Islet of Langerhans (tissue), 1 donor: ENCODE measurements at regions not wholly inside any gene's neighbourhood (a gene's known extent, or its start where the extent isn't known, plus 50 kb on each side); places are given as distances from the start of the nearest gene placed in this dataset.
"Not testable (repeated sequence)": the region's sequence is repeated elsewhere in the genome, so short reads cannot be mapped to it uniquely, and the experiment has no call there.

Experiments used
- FAIRE-seq: peaks from one replicate; lab custom pipeline; 2011; peaks lifted over from hg19 to GRCh38; lab: Jason Lieb, UNC

DNA sequence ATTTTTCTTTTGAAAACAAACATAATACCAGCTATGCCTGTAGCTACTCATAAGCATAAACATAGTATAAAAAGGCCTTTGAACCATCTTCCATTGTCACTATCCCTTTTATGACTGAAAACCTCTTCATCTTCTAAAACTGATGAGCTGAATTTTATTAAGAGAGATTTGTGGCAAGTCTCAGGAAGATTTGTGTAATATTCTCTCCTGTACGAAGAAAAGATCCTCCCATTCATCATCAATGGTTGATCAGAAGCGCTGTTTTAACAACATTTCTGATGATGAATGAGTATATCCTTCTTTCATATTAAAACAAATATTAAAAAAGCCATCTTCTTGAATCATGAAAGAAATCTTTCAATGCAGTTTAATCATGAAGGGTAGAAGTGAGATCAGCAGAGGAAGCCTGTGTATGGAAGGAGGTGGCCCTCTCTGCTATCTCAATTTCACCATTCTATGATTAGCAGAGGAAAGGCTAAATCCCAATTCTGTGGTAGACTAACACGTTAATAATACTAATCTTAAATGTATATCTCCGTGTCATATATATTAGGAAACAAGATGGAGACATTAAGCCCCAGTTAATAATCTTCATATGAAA is 430.2 kb downstream of the FRK start:
- no peak for FAIRE-seq

GRCh38 chr6:115629415-115629814 is 431.3 kb downstream of the FRK start:
- FAIRE-seq, result no peak

- FAIRE-seq, result no peak
Measured at GRCh38 chr6:115618256-115618655, 442.4 kb downstream of the FRK start.

GRCh38 chr6:115617031-115617430 is 443.7 kb downstream of the FRK start:
- FAIRE-seq, result no peak

DNA sequence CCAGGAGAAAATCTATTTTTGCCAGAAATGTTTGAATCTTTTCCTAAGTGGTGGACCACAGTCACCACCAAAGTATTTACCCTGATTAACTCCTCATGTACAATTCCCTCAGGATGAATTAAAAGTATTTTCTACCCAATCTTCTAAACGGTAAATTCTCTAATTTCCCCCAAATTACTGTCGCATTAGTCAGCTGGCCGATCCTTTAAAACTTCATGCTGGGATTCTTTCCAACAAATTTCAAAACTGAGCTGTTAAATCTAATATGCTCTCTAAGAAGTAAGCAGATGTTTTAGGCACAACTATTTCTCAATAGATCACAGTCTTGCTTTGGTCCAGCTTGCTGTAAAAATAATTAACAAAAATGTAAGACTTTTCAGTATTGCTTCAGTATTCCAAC is 447.2 kb downstream of the FRK start:
- FAIRE-seq, result no peak

DNA sequence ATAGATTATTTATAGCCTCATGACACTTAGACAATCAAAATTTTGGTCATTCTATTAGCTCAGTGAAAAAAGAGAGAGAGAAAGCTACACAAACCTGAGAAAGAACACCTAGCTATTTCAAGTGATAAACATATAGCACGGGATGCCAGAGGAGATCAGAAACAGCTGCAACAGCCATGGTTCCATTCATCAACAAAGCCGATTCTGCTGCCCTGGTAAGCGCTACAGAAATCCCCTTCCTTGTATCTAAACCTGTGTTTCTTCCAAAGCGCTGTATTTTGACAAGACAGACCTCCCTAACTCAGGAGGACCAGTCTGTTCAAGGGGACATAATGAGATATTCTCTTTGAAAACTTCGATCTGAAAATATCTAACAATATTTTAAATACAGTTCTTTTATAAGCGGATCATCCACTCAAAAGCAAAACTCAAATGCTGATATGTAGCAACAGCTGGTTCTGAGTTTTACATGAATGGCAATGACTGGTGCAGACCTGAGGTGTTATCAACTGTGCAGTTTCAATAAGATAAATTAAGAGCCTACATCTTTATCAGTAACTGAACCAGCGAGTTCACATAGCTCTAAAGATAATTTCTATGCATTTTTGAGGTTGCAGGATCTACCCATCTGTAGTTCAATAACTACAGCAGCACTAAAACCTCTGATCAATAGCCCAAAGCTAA is 447.8 kb downstream of the FRK start:
- FAIRE-seq, result no peak

DNA sequence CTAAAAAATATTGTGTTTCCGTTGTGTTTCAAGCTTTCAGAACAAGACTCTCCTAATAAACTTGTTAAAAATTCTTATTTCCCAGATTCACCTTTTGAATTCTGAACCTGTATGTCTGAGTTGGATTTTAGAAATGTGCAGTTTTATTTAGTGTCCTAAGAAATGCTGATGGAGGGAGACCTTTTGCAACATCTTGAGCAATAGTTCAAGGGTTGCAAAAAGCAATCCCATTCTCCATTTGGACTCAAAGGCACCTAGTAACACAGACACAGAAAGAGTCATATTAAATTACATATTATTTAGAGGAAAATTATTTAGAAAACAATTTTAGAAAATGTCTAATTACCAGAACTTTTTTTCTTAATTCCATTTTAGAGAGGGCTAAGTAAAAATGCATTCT is 448.5 kb downstream of the FRK start:
- peak; percentile 21 for FAIRE-seq

DNA sequence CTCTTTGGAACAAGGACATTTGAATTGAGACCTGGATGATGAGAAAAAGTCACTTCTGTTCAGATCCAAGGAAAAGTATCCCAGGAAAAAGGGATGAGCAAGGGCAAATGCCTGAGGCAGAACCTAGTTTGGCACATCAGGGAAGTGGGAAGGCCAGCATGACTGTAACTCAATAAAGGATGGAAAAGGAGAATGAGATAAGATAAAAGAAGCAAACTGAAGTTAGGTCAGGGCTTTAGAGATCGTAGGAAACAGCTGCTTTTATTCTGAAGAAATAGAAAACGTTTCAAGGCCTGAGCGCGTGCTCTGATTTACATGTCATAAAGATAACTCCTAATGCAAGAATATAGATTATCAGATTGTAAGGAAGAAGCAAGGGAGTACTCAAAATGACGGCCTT is 450.0 kb downstream of the FRK start:
- no peak for FAIRE-seq

DNA sequence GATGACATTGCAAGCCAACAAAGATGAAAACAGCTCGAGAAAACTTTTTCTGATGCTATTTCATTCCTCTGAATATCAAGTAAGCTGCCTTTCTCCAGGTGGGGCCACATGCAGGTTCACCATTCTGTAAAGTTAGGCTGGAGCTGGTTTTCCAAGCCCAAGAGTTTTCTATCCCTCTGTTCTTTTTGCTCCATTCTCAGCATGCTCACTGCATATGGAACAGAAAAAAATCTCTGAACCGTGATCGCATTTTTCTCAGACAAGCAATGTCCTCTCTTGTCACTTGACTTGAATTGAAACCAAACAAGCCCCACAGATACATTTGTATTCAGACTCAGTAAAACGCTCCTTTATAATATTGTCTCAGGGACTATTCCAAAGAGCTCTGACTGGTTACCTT is 451.6 kb downstream of the FRK start:
- no peak for FAIRE-seq

GRCh38 chr6:115602466-115602865 is 458.2 kb downstream of the FRK start:
- no peak for FAIRE-seq

GRCh38 chr6:115601509-115601908 is 459.2 kb downstream of the FRK start:
- FAIRE-seq, result no peak

DNA sequence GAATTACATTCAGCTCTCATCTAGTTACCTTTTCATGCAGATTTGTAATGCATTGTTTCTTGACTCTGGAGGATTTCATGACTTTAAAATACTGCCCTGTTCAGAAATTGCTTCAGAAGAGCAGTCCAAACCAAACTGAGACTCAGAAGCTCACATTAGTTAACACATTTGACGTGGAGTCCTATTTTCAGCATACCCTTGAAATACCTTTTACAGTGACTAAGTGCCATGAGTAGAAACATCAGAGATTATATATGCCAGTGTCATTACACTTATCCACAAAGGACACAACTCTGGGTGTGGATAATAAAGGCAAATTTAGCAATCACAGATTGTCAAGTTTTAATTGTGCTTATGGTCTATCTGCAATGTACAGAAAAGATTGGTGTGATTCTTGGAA is 459.6 kb downstream of the FRK start:
- FAIRE-seq, result no peak

DNA sequence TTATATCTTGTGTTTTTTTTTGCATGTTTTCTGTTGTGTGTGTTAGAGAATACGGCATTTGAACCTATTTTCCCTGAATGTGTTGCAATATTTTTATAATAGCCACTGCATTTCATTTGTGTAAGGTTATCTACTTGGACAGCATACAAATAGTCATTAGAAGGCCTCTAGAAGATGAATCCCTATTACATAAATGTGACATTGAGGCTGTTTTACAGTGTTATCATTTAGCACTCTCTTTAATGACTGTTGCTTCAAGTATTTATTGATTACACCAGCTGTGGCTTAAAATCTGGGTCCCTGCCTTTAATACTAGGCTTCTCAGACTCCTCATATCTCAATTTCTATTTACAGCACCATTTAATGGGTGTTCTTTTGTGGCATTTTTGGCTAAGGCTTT is 465.8 kb downstream of the FRK start:
- no peak for FAIRE-seq

DNA sequence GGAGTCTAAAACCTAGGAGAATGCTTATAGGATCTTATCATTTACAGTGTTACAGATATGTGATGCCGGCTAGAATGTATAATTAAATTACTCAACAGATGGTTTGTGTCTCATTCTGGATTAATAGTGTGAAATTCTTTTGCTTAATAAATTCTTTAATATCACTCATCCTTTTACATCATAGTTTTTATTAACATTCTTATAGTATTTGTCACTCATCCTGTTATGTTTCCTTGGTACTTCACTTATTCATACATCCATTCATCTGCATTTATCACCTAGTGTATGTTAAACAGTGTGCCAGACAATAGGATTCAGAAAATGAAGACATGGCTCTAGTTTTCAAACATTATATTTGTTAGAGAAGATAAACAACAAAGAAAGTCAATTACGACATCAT is 468.7 kb downstream of the FRK start:
- no peak for FAIRE-seq

- FAIRE-seq, result not testable (repeated sequence)
Measured at GRCh38 chr6:115589072-115589471, 471.6 kb downstream of the FRK start.

DNA sequence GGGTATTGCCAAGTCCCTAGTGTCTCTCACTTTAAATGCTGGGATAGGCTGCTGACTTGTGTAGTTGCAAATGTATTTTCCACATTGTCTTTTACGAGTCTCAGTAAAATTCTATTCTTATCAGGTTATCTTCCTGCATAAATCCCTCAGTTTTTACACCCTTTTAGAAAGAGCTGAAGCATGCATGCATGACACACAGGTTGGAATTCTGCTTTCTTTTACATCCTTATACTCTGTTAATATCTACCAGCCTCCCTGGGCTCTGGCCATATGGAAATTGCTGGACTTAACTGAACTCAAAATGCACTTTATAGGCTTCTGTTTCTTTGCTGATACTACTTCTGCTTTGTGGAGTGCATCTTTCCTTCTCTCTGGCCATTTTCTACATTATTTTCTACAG is 477.4 kb downstream of the FRK start:
- no peak for FAIRE-seq

DNA sequence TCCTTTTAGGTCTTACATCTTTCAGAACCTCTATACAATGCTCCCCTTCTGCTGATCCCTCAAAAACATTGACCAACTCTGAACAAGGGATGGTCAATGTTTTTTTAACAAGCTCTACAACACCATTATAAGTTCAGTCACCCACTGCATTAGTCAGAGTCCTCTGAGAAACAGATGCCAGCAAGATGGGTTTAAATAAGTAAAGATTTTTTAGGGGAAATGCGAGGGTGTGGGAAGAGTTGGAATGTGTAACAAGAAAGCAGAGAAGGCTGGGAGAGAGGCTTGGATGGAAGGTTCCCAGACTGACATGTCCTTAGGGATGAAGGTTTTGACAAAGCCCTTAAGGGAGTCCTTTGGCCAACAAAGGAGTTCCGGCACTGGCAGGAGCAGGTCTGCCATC is 478.3 kb downstream of the FRK start:
- FAIRE-seq, result no peak

- peak; percentile 49 for FAIRE-seq
Measured at GRCh38 chr6:115579565-115579964, 481.1 kb downstream of the FRK start.

- no peak for FAIRE-seq
Measured at GRCh38 chr6:115577270-115577669, 483.4 kb downstream of the FRK start.

GRCh38 chr6:115575285-115575684 is 485.4 kb downstream of the FRK start:
- no peak for FAIRE-seq

DNA sequence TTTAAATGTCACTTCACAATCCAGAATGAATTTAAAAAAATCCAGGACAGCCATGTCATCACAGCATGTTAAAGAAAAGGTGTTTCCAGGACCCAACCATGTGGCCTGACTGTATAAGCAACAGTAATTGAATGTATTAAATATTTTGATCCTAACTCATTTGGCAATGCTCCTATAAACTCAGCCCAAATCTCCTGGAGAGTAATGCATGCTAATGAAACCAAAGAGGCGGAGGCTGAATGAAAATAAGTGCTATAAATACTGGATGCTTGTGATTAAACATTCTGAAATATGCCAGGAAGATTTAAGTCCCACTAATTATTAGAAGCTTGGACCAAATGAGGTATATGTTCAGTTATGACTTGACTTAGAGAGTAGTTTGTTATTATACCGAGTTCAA is 486.8 kb downstream of the FRK start:
- FAIRE-seq, result no peak

DNA sequence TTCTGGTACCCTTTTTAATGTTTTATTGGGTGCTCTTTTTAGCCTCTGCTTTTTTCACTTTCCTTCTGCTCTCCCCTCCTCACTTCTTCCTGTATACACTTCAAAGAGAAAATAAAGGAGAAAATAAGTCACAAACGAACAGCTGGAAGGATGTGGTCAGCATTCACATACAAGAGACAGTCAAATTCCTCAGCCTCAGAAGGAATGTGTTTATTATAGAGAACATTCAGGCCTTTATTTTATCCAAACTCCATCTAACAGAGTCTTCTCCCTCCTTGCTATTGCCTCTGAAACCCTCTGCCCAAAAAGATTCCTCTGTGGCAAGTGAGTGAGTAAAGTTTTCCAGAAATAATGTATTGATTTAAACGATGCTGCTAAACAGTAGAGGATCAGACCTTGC is 490.4 kb downstream of the FRK start:
- no peak for FAIRE-seq

- no peak for FAIRE-seq
Measured at GRCh38 chr6:115554060-115554459, 506.6 kb downstream of the FRK start.

GRCh38 chr6:115551527-115551926 is 509.2 kb downstream of the FRK start:
- FAIRE-seq, result no peak

DNA sequence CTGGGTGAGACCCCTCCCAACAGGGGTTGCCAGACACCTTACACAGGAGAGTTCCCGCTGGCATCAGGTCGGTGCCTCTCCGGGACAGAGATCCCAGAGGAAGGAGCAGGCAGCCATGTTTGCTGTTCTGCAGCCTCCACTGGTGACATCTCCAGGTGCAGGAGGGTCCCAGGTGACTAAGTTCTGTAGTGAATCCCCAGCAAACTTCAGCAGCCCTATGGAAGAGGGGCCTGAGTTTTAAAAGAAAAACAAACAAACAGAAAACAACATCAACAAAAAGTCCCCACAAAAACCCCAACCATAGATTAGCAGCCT is 515.1 kb downstream of the FRK start:
- no peak for FAIRE-seq
